ENCODE measurements at regions not wholly inside any gene's neighbourhood (a gene's known extent, or its start where the extent isn't known, plus 50 kb on each side); places are given as distances from the start of the nearest gene placed in this dataset.

DNA sequence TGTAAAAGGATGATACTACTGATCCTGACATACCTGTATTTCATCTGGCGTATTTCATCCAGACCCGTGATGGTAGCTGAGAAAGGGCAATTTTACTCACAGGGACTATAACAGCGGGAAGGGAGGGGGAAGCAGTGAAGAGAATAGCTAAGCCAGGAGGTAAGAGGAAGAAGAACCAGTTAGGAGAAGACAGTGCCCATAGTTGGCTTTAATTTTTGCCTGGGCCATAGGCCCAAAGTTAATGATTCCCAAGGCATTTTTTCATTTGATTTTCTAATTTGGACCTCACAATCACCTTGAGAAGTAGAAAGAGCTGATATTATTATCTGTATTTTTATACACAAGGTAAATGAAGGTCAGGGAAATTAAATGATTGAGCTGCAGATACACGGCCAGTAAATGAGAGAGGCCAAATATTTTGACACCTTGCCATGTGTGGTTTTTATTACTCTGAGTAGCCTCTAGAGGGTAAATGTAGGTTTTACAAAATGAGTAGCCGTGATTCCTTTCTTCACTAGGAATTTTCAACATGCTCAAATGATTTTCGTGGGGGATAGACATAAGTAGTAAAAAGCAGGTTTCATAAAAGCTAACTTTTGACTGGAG is 382.2 kb downstream of the FUT8 start:
- no peak for DNase-seq

DNA sequence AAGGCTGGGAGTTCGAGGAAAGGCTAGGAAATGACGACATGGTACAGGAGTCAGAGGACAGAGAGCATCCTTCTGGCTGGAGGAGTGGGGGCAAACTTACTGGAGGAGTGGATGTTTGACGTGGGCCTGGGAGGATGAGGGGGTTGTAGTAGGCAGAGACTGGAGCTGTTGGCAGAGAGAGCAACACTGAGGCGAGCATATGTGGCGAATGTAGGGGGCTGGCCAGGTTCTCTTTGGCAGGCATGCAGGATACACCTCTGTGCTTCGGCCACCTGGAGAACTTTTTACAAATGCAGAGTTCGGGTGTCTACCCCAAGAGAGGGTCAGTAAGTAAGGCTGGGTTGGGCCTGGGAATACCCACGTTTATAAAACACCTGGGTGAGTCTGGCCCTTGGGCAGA is 385.7 kb downstream of the FUT8 start:
- no peak for DNase-seq

DNA sequence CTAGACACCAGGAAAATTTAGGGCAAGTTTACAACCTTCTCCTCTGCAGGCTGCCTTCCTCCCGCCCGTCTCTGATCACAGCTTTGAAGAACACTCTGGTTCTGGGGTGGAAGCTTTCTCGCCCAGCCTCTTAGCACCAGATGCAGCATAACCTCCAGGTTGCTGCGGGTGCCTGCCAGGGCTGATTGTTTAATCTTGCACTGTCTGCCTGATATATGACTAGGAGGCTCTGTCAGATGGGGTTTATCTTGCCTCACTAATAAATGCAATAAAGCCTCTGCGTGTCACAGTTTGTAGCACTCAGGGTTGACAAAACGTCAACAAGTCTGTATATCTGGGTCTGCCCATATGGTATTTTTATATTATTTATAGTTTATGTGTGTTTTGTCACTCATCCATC is 388.2 kb downstream of the FUT8 start:
- no peak for DNase-seq

DNA sequence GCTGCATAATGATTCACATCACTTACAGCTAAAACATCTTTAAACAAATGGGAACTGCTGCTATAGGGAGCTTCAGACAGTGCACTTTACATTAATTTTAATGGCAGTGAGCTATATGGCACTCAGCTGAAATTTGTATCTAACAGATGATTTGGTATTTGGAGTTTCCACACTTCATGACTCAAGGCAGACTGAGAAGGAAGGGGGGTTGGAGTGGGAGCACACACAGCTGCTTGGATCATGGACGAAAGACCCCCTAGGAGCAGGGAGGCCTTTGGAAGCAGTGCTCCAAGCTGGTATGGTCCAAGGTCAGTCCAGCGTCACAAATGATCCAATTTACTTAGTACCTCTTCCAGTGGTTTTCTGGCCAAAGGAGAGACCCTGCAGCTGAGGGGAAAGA is 389.7 kb downstream of the FUT8 start:
- DNase-seq = no peak

DNA sequence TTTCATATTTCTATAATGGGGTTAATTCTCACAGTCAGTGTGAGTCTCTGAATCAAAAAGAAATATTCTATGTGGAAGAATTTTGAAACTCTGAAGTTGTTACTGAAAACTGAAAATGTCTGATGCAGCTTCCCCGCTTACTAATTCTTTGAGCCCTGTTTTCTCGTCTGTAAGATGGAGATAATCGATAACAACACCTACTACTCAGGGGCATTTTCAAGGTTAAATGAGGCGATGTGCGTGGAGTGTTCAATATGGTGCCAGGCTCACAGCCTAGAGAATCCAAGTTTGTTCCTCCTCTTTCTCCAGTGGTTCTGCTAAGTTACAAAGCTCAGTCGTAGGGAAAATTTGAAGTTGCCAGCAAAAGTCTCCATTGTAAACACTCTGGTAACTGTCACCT is 391.4 kb downstream of the FUT8 start:
- no peak for DNase-seq

DNA sequence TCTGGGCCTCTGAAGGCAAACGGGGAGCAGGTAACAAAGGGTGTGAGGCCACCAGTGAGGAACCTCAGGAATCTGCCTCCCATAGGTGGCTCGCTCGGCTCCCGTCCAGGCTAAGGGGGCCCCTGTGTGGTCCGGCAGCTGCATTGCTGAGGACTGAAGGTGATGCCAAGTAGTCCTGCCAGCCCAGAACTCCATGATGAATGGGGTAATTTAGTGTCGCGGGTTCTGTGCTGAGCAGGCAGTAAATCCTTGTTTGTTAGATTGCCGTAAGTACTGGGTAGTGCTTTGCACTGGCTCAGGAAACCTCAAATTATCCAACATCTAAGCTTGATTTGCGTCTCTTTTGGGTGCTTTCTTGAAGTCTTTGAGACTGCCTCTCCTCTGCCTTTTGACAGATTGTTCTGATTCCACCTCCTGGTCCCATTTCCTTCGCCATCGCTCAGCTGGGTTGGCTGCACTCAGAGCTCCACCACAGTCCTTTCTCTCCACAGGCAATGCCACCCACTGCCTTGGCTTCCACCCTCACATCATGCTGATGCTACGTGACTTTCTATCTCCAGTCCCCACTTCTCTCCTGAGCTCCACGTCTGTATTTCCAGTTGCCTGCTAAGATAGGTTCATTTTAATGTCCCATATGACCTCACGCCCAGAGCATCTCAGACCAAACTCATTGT is 392.0 kb downstream of the FUT8 start:
- DNase-seq = no peak

DNA sequence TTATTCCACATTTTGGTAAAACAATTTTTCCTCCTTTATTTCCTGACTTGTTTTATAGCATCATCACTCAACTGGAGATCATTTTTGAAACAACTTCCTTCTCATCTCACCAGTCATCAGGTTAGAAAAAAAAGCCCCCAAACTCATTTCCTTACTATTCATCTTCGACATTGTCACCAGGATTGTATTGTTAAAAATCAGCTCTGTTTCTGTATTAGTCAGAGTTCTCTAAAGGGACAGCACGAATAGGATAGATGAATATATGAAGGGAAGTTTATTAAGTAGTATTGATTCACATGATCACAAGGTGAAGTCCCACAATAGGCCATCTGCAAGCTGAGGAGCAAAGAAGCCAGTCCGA is 392.6 kb downstream of the FUT8 start:
- DNase-seq = no peak

DNA sequence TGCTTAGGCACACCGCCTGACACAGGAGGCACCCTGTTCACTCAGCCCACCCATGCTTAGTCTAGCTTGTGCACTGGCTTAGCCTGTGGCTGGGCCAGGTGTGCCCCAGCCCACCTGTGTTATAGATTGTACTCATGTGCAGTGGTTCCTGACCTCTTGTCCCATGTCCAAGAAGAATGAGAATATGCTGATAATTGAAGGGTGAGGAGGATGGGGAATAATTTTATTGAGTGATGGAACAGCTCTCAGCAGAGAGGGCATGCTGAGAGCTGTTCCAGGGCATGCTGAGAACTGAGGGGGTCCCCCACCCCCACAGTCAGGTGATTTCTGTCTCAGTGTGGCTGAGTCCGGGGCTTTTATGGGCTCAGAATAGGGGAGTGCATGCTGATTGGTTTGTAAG is 395.9 kb downstream of the FUT8 start:
- DNase-seq = no peak

DNA sequence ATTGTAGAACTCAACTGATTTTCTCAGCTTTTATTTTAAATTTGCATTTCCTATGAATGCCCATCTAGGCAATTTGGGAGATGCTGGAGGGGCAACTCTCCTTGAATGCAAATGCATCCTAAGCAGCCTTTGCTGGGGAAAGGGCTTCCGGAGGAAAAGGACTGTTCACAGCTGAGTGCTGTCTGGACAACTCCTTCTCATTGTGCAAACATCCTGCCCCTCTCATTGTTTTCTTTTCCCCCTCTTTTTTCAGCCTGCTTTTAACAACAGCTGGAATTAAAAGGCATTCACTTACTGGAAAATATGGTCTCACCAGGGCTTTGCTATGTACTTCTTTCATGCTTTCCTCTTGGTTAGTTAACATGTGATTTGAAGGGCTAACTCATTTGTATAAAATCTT is 397.8 kb downstream of the FUT8 start:
- DNase-seq = peak; percentile 6

DNA sequence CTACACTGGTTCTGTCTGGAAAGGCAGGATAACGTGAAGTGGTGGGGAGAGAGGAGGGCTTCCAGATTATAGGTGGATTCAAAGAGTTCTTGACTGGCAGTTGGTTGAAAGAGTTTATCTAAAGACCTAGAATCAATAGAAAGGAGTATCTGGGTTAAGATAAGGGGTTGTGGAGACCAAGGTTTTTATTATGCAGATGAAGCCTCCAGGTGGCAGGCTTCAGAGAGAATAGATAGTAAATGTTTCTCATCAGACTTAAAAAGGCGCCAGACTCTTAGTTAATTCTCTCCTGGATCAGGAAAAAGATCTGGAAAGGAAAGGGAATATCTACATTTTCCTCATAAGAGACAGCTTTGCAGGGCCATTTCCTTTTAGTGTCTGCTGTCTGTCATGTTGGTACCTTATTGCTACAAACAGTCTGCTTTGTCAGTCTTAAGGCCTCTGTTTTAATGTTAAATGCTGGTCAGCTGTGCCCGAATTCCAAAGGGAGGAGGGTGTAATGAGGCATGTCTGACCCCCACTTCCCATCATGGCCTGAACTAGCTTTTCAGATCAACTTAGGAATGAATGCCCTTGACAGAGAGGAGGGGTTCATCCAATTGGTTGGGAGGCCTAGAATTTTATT is 401.3 kb downstream of the FUT8 start:
- DNase-seq = no peak

DNA sequence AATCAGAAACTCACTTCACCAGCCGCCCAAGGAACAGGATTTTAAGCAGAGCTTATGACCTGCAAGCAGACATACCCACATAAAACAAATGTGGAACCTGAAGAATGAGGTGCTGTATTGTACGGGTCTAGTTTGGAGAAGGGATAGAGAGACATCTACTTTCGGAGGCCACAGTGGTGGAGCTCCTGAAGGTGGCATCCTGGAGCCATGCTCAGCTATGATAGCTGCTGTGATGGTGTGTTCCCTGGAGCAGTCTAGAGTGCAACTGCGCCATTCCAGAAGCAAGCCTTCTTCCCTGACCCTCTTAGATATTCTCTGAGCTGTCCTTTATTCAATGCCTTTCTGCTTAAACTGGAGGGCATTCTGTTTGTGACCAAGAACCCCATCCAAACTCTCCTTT is 402.6 kb downstream of the FUT8 start:
- no peak for DNase-seq

DNA sequence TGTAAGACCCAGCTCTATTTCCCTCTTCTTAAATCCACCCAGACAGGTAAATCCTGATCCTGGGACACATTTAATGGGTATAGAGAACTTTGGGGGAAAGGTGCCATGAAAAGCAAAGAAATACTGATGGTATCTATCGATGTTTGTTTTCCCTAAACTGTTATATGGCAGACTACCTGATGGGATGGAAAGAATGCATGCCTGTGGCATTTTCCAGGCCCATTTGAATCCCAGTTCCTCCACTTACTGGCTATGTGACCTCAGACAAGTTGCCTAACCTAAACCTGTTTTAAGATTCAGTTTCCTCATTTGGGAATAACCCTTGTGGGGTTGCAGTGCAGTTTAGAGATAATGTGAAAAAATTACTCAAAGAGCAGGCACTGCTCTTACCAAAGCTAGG is 404.5 kb downstream of the FUT8 start:
- no peak for DNase-seq

DNA sequence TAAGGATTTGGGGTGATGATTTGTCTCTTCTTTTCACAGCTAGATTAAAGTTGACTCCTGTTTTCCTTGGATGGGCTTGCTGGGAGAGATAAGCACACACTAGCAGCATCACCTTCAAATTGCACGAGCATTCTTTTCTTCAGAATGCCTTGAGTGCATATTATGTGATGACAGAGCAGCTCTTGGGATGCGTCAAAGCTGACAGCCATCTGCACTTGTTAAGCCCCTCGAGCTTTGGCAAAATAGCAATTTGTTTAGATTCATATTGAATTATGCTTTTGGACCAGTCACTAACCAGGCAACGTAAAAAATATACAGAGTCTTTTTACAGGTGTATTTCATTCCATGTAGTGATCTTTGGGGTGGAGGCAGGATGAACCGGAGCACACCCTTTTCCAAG is 407.0 kb downstream of the FUT8 start:
- no peak for DNase-seq

DNA sequence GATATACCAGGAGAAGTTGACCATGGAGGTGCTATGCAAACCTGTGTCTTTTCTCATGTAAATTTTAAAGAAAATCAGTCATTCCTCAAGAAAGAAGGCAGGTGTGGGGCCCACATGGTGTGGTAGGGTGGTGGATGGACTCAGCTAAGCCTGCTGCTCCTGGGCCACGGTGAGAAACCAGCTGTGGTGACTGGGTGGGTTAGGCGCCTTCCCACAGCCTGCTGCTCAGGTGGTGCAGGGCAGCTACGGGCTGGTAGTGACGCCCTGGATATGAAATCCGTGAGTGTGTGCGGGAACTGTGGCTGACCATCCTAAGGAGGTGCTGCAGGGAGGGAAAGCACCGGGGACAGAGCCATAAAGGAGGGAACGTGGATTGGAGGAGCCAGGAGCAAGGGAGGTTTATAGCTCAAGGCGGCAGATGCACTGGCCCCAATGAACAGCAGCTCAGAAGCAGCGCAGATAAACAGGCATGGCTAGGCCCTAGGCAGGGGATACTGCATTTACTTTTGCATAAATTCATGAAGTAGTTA is 408.8 kb downstream of the FUT8 start:
- DNase-seq = no peak

DNA sequence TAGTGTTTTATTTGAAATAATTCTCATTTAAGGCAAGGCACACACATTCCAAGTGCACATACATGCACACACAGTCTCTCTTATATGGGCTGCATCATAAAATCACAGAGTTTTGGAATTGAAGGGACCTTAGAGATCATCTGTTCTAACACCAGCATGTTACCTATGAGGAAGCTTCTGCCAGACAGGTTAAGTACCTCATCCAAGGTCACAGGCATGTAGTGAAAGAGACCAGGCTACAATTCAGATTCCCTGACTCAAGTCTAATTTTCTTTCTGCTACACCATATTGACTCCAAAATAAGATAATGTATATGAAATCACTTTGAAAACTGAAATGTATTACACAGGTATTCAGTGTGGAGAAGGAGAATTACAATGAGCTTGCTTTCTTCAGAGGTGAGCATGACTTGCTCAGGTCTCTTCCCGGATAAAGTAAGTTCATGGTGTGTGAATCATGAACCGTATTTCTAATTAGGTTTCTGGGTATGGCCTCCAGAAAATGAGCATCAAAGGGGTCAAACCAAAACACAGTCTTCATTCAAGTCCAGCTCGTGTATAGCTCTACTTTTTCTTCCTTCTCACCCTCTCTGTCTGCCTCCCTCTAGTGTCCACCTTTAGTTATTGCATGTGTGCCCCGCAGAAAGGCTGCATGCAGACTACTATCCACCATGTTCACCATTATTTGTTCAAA is 411.9 kb downstream of the FUT8 start:
- DNase-seq = peak; percentile 31

DNA sequence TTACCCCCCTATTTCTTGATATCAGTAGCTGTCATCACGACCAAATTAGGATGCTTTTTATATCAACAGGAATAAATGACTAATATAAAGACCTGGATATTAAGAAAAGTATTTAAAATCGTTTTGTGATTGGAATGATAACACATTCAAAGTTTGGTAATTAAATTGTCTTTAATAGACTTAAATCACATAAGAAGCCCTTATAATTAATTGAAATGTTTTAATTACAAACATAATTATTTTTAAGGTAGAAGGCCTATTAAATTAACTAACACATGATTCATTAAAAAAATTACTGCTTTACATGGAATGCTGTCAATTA is 412.4 kb downstream of the FUT8 start:
- DNase-seq = no peak

DNA sequence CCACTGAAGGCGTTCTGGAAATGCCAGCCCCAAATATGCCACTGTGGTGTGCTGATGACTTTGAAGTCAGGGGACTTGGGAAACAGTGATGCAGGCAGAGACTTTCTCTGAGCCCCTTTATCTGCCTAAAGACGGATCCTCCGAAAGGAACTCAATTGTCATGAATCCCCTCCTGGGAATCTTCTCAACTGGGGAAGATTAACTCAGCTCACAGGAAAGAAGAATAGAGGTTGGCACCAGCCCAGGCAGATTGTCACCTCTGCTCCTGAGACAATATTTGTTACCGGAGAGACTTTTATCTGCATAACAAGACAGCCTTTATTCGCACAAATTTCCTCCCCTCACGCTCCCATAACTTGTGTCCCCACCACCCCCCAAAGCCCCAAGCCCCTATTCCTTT is 414.4 kb downstream of the FUT8 start:
- DNase-seq = no peak

DNA sequence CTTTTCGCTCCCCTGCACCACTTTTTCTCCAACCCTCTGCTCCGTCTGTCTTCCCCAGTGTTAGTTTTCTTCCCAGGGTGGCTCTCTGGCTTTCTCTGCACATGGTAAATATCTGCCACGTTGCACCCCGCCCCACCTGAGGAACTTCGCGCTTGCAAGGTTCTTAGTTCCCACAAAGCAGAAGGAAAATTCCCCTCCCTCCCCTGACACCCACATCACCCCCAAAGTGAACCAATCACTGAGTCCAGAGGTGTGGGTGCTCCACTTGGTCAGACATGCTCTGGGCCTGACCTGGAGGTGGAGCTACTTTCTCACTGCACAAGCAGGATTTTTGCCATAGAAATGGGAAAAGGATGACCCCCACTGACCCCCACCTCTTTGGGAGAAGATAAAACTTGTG is 415.0 kb downstream of the FUT8 start:
- DNase-seq = no peak

DNA sequence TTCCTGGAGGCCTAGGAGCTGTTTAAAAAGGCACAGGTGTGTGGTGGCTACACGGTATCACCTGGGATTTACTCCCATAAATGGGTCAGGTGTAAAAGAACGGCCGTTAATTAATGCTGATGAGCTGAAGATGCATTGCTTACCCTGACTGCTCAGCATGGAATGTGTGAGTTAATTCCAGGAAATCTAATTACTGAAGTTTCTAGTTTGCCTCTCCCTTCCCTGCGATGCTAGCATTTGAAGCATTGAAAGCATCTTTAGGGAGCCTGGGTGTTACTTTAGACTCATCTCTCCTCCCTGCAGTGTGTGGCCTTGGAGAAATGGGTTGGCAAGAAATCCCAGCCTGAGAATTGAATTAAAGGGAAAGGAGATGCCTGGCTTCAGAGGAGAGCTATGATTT is 415.9 kb downstream of the FUT8 start:
- DNase-seq = no peak

DNA sequence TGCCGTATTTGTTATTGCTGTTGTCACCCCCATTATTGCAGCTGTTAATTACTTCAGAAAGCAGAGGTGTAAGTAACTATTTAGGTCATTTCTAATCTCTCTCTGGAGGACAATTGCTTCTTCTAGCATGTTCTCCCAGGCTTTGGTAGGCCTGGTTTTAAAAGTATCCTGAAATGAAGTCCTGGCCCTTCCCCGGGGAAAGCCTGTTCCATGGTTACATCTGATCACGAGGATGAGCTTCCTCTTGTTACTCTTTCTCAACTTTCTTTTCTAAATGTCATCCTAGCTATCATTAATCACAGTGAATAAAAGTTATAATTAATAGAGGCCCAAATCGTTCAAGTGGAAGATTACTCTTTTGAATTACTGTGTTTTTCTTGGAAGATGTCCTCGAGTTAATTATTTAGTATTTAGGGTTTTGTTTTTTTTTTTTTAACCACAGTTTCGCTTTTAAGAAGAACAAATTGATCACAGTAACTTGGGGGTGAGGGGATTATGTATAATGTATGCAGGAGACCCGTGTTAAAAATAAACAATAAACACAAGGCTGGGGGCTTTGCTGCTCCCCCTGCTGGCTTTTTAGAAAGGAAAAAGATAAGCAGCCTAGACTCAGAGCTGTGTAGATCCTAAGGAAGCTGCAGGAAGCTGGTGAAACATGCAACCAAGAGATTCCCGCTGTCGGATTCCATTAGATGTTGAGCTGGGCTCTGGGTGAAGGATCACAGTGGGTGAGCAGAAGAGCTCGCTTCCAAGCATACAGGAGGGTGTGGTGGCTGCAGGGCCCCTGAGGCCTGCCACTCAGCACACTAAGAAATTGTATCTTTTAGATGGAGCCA is 420.1 kb downstream of the FUT8 start:
- DNase-seq = no peak

DNA sequence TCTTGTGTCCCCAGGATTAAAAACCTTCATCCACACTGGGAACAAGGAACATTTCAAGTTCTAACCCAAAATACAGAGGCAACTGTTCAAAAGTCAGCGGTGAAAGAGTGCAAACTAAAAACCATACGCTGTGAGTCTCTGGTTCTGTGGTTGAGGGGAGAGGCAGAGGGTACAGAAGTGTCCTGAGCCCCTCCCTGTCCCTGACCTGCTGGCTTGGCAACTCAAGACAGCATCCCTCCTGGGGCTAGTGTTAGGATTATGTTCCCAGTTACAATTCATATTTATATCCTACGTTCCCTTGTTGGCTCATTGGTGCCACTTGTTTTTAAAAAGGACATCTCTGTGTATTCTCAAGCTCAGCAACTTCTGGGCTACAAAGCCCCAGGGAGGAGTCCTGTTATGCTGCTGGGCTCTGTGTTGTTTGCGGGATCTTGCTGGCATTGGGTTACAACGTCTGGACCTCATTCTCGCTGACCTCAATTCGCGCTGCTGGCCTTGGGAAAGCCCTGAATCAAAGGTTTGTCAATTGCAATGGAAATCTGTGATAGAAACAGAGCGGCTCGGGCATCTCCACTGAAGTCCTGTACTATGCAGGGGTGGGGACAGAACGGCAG is 420.8 kb downstream of the FUT8 start:
- no peak for DNase-seq

DNA sequence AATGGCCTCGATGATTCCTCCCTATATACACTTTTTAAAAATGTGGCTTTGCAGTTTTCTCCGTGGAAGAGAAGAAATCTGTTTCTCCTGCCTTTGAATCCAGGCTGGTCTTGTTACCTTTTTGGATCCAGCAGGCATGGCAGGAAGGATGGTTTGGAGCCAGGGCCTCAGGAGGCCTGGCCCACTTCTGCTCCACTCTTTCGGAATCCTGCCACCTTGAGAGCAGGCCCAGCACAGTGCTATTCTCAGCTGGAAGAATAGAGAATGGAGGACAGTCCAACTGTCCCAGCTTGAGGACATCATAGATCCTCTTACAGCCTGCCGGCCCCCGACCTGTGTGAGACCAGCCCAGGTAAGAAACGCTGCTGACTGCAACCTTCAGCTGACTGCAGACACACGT is 421.5 kb downstream of the FUT8 start:
- DNase-seq = no peak

DNA sequence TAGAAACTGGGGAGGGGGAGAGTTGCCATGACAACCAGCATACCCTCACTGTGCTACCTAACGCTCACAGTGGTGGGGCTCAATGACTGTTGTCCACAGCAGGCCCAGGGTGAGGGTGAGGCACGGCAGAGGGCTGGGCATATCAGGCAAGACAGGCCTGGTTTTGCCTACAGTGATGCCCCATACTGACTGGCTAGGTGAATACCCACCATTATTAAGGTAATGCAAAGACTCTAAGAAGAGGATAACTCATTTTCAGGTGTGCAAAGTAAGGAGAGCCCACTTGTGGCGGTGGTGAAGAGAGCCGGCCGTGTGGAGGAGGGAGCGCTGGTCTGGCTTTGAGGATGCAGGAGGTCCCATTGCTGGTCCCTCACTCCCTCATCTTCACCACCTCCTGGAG is 422.3 kb downstream of the FUT8 start:
- DNase-seq = no peak
